ENCODE measurements at regions not wholly inside any gene's neighbourhood (a gene's known extent, or its start where the extent isn't known, plus 50 kb on each side); places are given as distances from the start of the nearest gene placed in this dataset.
"Not testable (repeated sequence)": the region's sequence is repeated elsewhere in the genome, so short reads cannot be mapped to it uniquely, and the experiment has no call there.

DNA sequence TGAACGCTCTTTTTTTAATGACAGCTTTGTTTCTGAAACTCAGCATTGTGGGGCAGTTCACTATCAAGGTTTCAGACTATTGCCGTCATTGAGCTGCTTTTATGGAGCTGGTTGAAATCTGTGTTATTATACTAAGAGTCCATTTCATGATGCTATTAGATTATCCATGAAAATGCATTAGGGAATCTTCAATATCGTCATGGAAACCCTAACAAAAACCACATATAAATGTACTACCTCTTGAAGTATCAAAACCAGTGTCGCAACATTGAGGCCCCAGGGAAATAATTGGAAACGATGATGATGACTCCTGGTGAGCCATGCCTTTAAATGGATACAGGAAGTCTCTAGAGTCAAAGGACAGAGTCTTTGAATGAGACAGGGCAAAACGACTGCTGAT lies 231.6 kb upstream of the CPHXL start:
- DNase-seq = no peak
- intact Hi-C loops (cut with DNase I) = no loop called here
- Histone ChIP-seq H3K9me3 (no peaks in the 10 kb centered on the region), H3K36me3 (no peaks in the 10 kb centered on the region), H3K4me3 (no peak overlapping the region), H3K4me1 (no peaks in the 10 kb centered on the region), H3K27ac (no peak overlapping the region), H3K27me3 (no peaks in the 10 kb centered on the region)
- TF ChIP-seq EP300 (IDR thresholded peaks at IDR 0.05) (no peak), POLR2A (IDR thresholded peaks at IDR 0.05) (no peak), POLR2AphosphoS5 (IDR thresholded peaks at IDR 0.05) (no peak)
- TF ChIP-seq, protein P1, sequence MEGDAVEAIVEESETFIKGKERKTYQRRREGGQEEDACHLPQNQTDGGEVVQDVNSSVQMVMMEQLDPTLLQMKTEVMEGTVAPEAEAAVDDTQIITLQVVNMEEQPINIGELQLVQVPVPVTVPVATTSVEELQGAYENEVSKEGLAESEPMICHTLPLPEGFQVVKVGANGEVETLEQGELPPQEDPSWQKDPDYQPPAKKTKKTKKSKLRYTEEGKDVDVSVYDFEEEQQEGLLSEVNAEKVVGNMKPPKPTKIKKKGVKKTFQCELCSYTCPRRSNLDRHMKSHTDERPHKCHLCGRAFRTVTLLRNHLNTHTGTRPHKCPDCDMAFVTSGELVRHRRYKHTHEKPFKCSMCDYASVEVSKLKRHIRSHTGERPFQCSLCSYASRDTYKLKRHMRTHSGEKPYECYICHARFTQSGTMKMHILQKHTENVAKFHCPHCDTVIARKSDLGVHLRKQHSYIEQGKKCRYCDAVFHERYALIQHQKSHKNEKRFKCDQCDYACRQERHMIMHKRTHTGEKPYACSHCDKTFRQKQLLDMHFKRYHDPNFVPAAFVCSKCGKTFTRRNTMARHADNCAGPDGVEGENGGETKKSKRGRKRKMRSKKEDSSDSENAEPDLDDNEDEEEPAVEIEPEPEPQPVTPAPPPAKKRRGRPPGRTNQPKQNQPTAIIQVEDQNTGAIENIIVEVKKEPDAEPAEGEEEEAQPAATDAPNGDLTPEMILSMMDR (IDR thresholded peaks at IDR 0.05) = no peak
- WGBS, 2 donors = 75 to 84% methylated on average over 6 of the region's 6 CpGs

DNA sequence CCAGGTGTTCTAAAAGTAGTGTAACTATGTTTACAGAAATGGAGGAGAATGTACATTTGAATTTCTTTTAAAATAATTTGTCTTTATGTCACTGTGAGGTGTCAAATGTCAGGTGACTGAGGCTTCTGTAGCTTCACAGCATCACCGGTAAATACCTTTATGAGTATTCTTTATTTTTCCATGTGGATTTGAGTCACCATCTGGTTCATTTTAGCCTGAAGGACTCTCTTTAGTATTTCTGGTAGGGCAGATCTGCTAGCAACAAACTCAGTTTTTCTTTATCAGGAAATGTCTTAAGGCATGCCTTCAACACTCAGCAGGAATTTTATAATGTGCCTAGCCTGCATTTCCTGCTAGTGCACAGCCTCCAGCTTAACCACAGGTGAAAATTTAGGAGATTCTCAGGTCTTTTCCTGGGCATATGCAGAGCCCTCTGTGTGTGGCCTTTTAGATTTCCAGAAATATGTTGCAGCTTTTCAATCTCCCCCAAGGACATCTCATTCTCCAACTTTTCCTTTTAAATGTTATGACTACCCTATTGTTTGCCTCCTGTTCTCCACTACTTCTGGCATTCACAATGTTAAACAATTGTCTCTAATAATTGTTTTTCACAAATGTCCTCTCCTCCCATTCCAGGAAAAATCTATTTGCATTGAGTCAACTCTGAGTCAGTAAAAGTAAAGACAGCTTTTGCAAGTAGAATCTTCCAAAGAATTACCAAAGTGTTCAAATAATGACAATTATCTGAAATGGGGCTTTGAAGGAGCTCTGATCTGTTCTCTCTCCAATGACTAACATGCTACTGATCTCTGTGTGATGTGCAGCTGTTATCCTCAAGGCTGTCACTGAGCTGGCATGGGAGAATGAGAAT lies 239.4 kb upstream of the CPHXL start:
- WGBS, 2 donors = 66 to 78% methylated on average over 1 of the region's 1 CpG

DNA sequence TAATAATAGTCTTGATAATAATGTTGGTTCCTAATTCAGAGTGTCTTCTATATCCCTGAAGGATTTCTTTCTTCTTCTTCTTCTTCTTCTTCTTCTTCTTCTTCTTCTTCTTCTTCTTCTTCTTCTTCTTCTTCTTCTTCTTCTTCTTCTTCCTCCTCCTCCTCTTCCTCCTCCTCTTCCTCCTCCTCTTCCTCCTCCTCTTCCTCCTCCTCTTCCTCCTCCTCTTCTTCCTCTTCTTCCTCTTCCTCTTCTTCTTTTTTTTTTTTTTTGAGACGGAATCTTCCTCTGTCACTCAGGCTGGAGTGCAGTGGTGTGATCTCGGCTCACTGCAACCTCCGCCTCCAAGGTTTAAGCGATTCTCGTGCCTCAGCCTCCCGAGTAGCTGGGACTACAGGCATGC lies 242.8 kb upstream of the CPHXL start:
- H3K27me3 ChIP-seq; H3K27ac ChIP-seq; H3K4me3 ChIP-seq; intact Hi-C loops (cut with DNase I); H3K36me3 ChIP-seq; H3K4me1 ChIP-seq; DNase-seq; H3K9me3 ChIP-seq: not testable (repeated sequence)
- WGBS, 2 donors = 92 to 94% methylated on average over 6 of the region's 6 CpGs

More for the DNA sequence above, 239.4 kb upstream of the CPHXL start:
- no peak for DNase-seq
- no peaks in the 10 kb centered on the region for H3K9me3 ChIP-seq
- no peak for TF ChIP-seq POLR2AphosphoS5 (IDR thresholded peaks at IDR 0.05)
- TF ChIP-seq EP300 (IDR thresholded peaks at IDR 0.05) = no peak
- no peak for TF ChIP-seq POLR2A (IDR thresholded peaks at IDR 0.05)
- TF ChIP-seq, protein P1 (IDR thresholded peaks at IDR 0.05) = no peak
- H3K27ac ChIP-seq = no peak overlapping the region
- no peaks in the 10 kb centered on the region for H3K36me3 ChIP-seq
- intact Hi-C loops (cut with DNase I) = no loop called here
- H3K27me3 ChIP-seq = no peaks in the 10 kb centered on the region
- no peaks in the 10 kb centered on the region for H3K4me1 ChIP-seq
- no peak overlapping the region for H3K4me3 ChIP-seq

DNA sequence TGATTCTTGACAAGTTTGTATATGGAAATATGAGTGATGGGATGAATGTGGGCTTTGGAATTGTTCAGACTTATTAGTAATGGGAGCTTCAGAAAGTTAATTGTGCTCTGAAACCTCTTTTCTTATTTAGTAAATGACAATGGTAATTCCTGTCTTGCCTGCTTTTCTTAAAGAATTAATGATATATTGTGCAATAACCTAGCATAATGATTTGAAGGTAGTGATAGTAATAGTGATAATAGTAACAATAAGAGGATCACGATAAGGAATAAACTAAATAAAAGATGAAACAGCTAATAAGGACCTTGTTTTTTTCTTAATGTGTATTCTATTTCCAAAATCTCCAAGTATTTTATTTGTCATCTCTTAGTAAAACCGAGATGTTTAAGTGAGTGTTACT lies 245.0 kb upstream of the CPHXL start:
- Histone ChIP-seq H3K4me3 (no peak overlapping the region), H3K9me3 (no peaks in the 10 kb centered on the region), H3K36me3 (no peaks in the 10 kb centered on the region), H3K27me3 (no peaks in the 10 kb centered on the region), H3K4me1 (no peaks in the 10 kb centered on the region), H3K27ac (no peak overlapping the region)
- TF ChIP-seq POLR2A (IDR thresholded peaks at IDR 0.05) = no peak
- no peak for TF ChIP-seq EP300 (IDR thresholded peaks at IDR 0.05)
- TF ChIP-seq, protein P1 (IDR thresholded peaks at IDR 0.05) = no peak
- TF ChIP-seq POLR2AphosphoS5 (IDR thresholded peaks at IDR 0.05) = no peak
- WGBS, 2 donors = 75 to 80% methylated on average over 2 of the region's 2 CpGs
- intact Hi-C loops (cut with DNase I) = no loop called here
- DNase-seq = no peak

DNA sequence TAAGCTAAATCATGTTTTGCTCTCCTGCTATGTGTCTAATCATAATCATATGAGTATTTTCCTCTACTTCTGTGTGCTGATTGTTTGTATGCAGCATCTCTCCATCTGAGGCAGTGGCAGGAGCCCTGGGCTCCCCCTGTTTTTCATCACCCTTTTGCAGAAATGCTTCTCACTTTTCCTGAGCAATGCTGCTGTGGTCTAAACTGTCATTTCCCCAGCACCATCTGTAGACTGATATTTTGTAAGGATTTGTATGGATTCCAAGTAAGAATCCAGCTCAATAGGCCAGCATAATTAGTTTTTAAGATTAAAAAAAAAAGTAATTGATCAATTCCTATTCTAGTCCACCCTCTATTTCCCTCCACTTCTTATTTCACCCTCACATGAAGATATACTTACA lies 257.0 kb upstream of the CPHXL start:
- Histone ChIP-seq H3K4me3 (no peak overlapping the region), H3K27me3 (no peaks in the 10 kb centered on the region), H3K27ac (no peak overlapping the region), H3K36me3 (no peaks in the 10 kb centered on the region), H3K4me1 (no peaks in the 10 kb centered on the region), H3K9me3 (no peaks in the 10 kb centered on the region)
- intact Hi-C loops (cut with DNase I) = no loop called here
- TF ChIP-seq POLR2A (IDR thresholded peaks at IDR 0.05) (no peak), EP300 (IDR thresholded peaks at IDR 0.05) (no peak), POLR2AphosphoS5 (IDR thresholded peaks at IDR 0.05) (no peak)
- no peak for DNase-seq

All from sigmoid colon (tissue), 6 donors.